GM19467 (cell line): ENCODE measurements at regions not wholly inside any gene's neighbourhood (a gene's known extent, or its start where the extent isn't known, plus 50 kb on each side); places are given as distances from the start of the nearest gene placed in this dataset.

Experiments
- ATAC-seq: cut with Tn5 transposase; IDR thresholded peaks from one replicate; pipeline ENCODE4 v1.9.1; 2021; ENCODE audit warnings: mild to moderate bottlenecking, moderate library complexity; ENCODE audit not compliant: unreplicated experiment

- no peak for ATAC-seq
Observed at GRCh38 chr7:120097774-120098173, 175.2 kb upstream of the KCND2 start.

- no peak for ATAC-seq
Observed at GRCh38 chr7:120108376-120108775, 164.6 kb upstream of the KCND2 start.

- ATAC-seq, result no peak
Observed at GRCh38 chr7:120110169-120110568, 162.8 kb upstream of the KCND2 start.

GRCh38 chr7:120114626-120115025, 158.3 kb upstream of the KCND2 start:
- no peak for ATAC-seq

- no peak for ATAC-seq
Observed at GRCh38 chr7:120123528-120123927, 149.4 kb upstream of the KCND2 start.

- ATAC-seq, result no peak
Observed at GRCh38 chr7:120131096-120131839, 141.7 kb upstream of the KCND2 start.

- ATAC-seq, result no peak
Observed at GRCh38 chr7:120138497-120138896, 134.5 kb upstream of the KCND2 start.

- ATAC-seq, result no peak
Observed at GRCh38 chr7:120156476-120156875, 116.5 kb upstream of the KCND2 start.

GRCh38 chr7:120160166-120160565, 112.8 kb upstream of the KCND2 start:
- no peak for ATAC-seq

- no peak for ATAC-seq
Observed at GRCh38 chr7:120163449-120163848, 109.5 kb upstream of the KCND2 start.

GRCh38 chr7:120165227-120165626, 107.7 kb upstream of the KCND2 start:
- ATAC-seq, result no peak

GRCh38 chr7:120168066-120168465, 104.9 kb upstream of the KCND2 start:
- no peak for ATAC-seq

- no peak for ATAC-seq
Observed at GRCh38 chr7:120169996-120170783, 102.8 kb upstream of the KCND2 start.

GRCh38 chr7:120170834-120171233, 102.1 kb upstream of the KCND2 start:
- no peak for ATAC-seq

- no peak for ATAC-seq
Observed at GRCh38 chr7:120171406-120171805, 101.6 kb upstream of the KCND2 start.

- no peak for ATAC-seq
Observed at GRCh38 chr7:120180221-120180620, 92.8 kb upstream of the KCND2 start.

- ATAC-seq, result no peak
Observed at GRCh38 chr7:120181499-120181898, 91.5 kb upstream of the KCND2 start.

- ATAC-seq, result no peak
Observed at GRCh38 chr7:120184866-120185265, 88.1 kb upstream of the KCND2 start.

- ATAC-seq, result no peak
Observed at GRCh38 chr7:120185940-120186682, 86.9 kb upstream of the KCND2 start.

GRCh38 chr7:120186688-120187087, 86.3 kb upstream of the KCND2 start:
- ATAC-seq, result no peak

GRCh38 chr7:120189623-120190022, 83.4 kb upstream of the KCND2 start:
- no peak for ATAC-seq

- no peak for ATAC-seq
Observed at GRCh38 chr7:120190109-120190508, 82.9 kb upstream of the KCND2 start.
